ENCODE measurements at regions not wholly inside any gene's neighbourhood (a gene's known extent, or its start where the extent isn't known, plus 50 kb on each side); places are given as distances from the start of the nearest gene placed in this dataset.

- TF ChIP-seq CTCF (IDR thresholded peaks at IDR 0.05) (no peak), POLR2AphosphoS5 (IDR thresholded peaks at IDR 0.05) (no peak), EP300 (IDR thresholded peaks at IDR 0.05; ENCODE audit: low read depth) (no peak), POLR2A (IDR thresholded peaks at IDR 0.05) (no peak)
Measured at GRCh38 chr1:50264590-50264989, 155.9 kb downstream of the ELAVL4 start.
